Liver (tissue), 8 donors: ENCODE measurements at regions not wholly inside any gene's neighbourhood (a gene's known extent, or its start where the extent isn't known, plus 50 kb on each side); places are given as distances from the start of the nearest gene placed in this dataset.

Experiments used
- DNase-seq: peaks from one replicate; pipeline ENCODE4 v3.0.0-alpha.2; 2017; ENCODE audit warnings: low spot score
- H3K27ac ChIP-seq, 2 donors: one replicate each; pipeline ENCODE4 v1.7.0; 2013; ENCODE audit warnings: inconsistent platforms in 2 of 2, low read length in 2 of 2, control low read depth in 1 of 2, low read depth in 1 of 2, mild to moderate bottlenecking in 1 of 2
- H3K27me3 ChIP-seq, 4 donors: one replicate each; pipeline versions ENCODE4 v1.6.1 to v1.7.0; 2013; ENCODE audit warnings: low read length in 3 of 4, inconsistent platforms in 1 of 4, mild to moderate bottlenecking in 1 of 4, moderate library complexity in 1 of 4; ENCODE audit not compliant: control insufficient read depth in 4 of 4, insufficient read depth in 4 of 4
- H3K36me3 ChIP-seq, 4 donors: one replicate each; pipeline versions ENCODE4 v1.6.1 to v1.7.0; 2013; ENCODE audit warnings: low read length in 3 of 4, mild to moderate bottlenecking in 3 of 4, low read depth in 1 of 4, moderate library complexity in 1 of 4; ENCODE audit not compliant: control insufficient read depth in 4 of 4, insufficient read depth in 3 of 4
- H3K4me1 ChIP-seq, 4 donors: one replicate each; pipeline versions ENCODE4 v1.6.1 to v1.7.0; 2013; ENCODE audit warnings: low read length in 3 of 4, mild to moderate bottlenecking in 3 of 4, moderate library complexity in 1 of 4; ENCODE audit not compliant: control insufficient read depth in 4 of 4, insufficient read depth in 4 of 4
- H3K4me3 ChIP-seq, 3 donors: one replicate each; pipeline versions ENCODE4 v1.6.1 to v1.7.0; 2013; ENCODE audit warnings: low read length in 3 of 3, control low read depth in 1 of 3, low read depth in 1 of 3, mild to moderate bottlenecking in 1 of 3
- H3K9ac ChIP-seq, 2 donors: one replicate each; pipeline ENCODE4 v1.7.0; 2013; ENCODE audit warnings: low read length in 2 of 2, mild to moderate bottlenecking in 2 of 2, moderate library complexity in 2 of 2, control low read depth in 1 of 2, low read depth in 1 of 2
- H3K9me3 ChIP-seq, 4 donors: one replicate each; pipeline versions ENCODE4 v1.6.1 to v1.7.0; 2013; ENCODE audit warnings: low read length in 3 of 4; ENCODE audit not compliant: control insufficient read depth in 4 of 4
- ATF3 ChIP-seq: IDR thresholded peaks from 2 replicates; pipeline ENCODE4 v1.6.1; 2016; ENCODE audit warnings: antibody characterized with exemption
- CTCF ChIP-seq: fragments of 150-350 bp; IDR thresholded peaks from 2 replicates; pipeline ENCODE4 v1.5.1; 2017; ENCODE audit warnings: improper control_type of control experiment, low read depth, low read length; ENCODE audit not compliant: missing input control
- EGR1 ChIP-seq, 2 donors: IDR thresholded peaks; 2 replicates each; pipeline ENCODE4 v1.6.1; 2016 to 2018; ENCODE audit warnings: antibody characterized with exemption in 2 of 2, low read depth in 2 of 2
- FOXA2 ChIP-seq: IDR thresholded peaks from 2 replicates; pipeline ENCODE4 v1.6.1; 2016; ENCODE audit warnings: antibody characterized with exemption
- HNF4A ChIP-seq, 2 donors: conservative IDR thresholded peaks; 2 replicates each; pipeline ENCODE4 v1.6.1; 2016; ENCODE audit warnings: antibody characterized with exemption in 2 of 2, mild to moderate bottlenecking in 2 of 2
- HNF4G ChIP-seq: IDR thresholded peaks from 2 replicates; pipeline ENCODE4 v1.6.1; 2016; ENCODE audit warnings: antibody characterized with exemption
- JUND ChIP-seq, 2 donors: IDR thresholded peaks; 2 replicates each; pipeline ENCODE4 v1.6.1; 2016; ENCODE audit warnings: antibody characterized with exemption in 2 of 2
- MAX ChIP-seq: IDR thresholded peaks from 2 replicates; pipeline ENCODE4 v1.6.1; 2016; ENCODE audit warnings: antibody characterized with exemption
- NR2F2 ChIP-seq: IDR thresholded peaks from 2 replicates; pipeline ENCODE4 v1.6.1; 2016; ENCODE audit warnings: antibody characterized with exemption
- RAD21 ChIP-seq, 2 donors: IDR thresholded peaks; 2 replicates each; pipeline ENCODE4 v1.6.1; 2016; ENCODE audit warnings: antibody characterized with exemption in 2 of 2, mild to moderate bottlenecking in 2 of 2
- REST ChIP-seq: IDR thresholded peaks from 2 replicates; pipeline ENCODE4 v1.6.1; 2016; ENCODE audit warnings: antibody characterized with exemption, mild to moderate bottlenecking
- SP1 ChIP-seq: IDR thresholded peaks from 2 replicates; pipeline ENCODE4 v1.6.1; 2018; ENCODE audit warnings: antibody characterized with exemption, mild to moderate bottlenecking
- TAF1 ChIP-seq: conservative IDR thresholded peaks from 2 replicates; pipeline ENCODE4 v1.6.1; 2016; ENCODE audit warnings: antibody characterized with exemption, mild to moderate bottlenecking
- YY1 ChIP-seq: IDR thresholded peaks from 2 replicates; pipeline ENCODE4 v1.6.1; 2016; ENCODE audit warnings: antibody characterized with exemption, mild to moderate bottlenecking
- WGBS: extraction: QIAGEN DNeasy Blood & Tissue Kit; methylation state at CpG from one replicate; pipeline ENCODE4 v1.1.7; 2013; 5-methylcytosine and 5-hydroxymethylcytosine counted together
- TF ChIP-seq, protein P1 (sequence below): IDR thresholded peaks from 2 replicates; pipeline ENCODE4 v1.6.1; 2016; ENCODE audit warnings: antibody characterized with exemption
- donor health status: healthy.
- donor health status: healthy.
- donor health status: healthy.
- donor health status: healthy.
- donor health status: healthy.

- Histone ChIP-seq H3K27me3 (no peaks in the 10 kb centered on the region), H3K4me1 (no peaks in the 10 kb centered on the region), H3K27ac (no peak overlapping the region), H3K4me3 (no peak overlapping the region), H3K9ac (no peak overlapping the region), H3K36me3 (no peaks in the 10 kb centered on the region), H3K9me3 (no peaks in the 10 kb centered on the region)
- DNase-seq = no peak
- TF ChIP-seq YY1 = no peak
- TF ChIP-seq HNF4A (conservative IDR thresholded peaks at IDR 0.05) = no peak
- TF ChIP-seq FOXA2 = no peak
- TF ChIP-seq HNF4G = no peak
- no peak for TF ChIP-seq MAX
- TF ChIP-seq NR2F2 = no peak
- no peak for TF ChIP-seq TAF1
- TF ChIP-seq, protein P1, sequence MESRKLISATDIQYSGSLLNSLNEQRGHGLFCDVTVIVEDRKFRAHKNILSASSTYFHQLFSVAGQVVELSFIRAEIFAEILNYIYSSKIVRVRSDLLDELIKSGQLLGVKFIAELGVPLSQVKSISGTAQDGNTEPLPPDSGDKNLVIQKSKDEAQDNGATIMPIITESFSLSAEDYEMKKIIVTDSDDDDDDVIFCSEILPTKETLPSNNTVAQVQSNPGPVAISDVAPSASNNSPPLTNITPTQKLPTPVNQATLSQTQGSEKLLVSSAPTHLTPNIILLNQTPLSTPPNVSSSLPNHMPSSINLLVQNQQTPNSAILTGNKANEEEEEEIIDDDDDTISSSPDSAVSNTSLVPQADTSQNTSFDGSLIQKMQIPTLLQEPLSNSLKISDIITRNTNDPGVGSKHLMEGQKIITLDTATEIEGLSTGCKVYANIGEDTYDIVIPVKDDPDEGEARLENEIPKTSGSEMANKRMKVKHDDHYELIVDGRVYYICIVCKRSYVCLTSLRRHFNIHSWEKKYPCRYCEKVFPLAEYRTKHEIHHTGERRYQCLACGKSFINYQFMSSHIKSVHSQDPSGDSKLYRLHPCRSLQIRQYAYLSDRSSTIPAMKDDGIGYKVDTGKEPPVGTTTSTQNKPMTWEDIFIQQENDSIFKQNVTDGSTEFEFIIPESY = no peak
- TF ChIP-seq EGR1 (IDR thresholded peaks at IDR 0.05; ENCODE audit: low read depth in 2 of 2) = no peak
- no peak for TF ChIP-seq REST
- TF ChIP-seq ATF3 = no peak
- no peak for TF ChIP-seq JUND (IDR thresholded peaks at IDR 0.05)
- no peak for TF ChIP-seq CTCF
Measured at GRCh38 chr18:65403534-65403933, 347.3 kb upstream of the CDH7 start.

DNA sequence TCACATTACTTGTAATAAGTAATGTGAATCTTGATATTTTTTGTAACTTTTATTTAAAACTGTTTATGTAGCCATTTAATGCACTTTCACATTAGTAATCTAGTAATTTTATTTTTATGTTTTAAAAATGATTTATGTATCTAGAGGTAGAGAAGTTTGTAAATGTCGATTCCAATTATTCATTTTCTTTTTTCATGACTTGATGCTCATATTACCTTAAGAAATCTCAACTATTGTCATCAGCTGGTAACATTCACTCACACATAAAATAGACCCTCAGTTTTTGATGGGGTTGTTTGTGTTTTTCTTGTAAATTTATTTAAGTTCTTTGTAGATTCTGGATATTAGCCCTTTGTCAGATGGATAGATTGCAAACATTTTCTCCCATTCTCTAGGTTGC is 351.7 kb upstream of the CDH7 start:
- Histone ChIP-seq H3K27me3 (no peaks in the 10 kb centered on the region), H3K4me1 (no peaks in the 10 kb centered on the region), H3K27ac (no peak overlapping the region), H3K36me3 (no peaks in the 10 kb centered on the region), H3K4me3 (no peak overlapping the region), H3K9me3 (no peaks in the 10 kb centered on the region), H3K9ac (no peak overlapping the region)
- 74% methylated on average over 1 of the region's 1 CpG for WGBS
- TF ChIP-seq SP1 (no peak), TAF1 (no peak), RAD21 (IDR thresholded peaks at IDR 0.05) (no peak)
- DNase-seq = no peak
